NCI-H2196 (cell line): ENCODE measurements at regions not wholly inside any gene's neighbourhood (a gene's known extent, or its start where the extent isn't known, plus 50 kb on each side); places are given as distances from the start of the nearest gene placed in this dataset.
"Not testable (repeated sequence)": the region's sequence is repeated elsewhere in the genome, so short reads cannot be mapped to it uniquely, and the experiment has no call there.

Experiments used
- DNase-seq: peaks from one replicate; lab custom pipeline; 2025; ENCODE audit not compliant: unreplicated experiment; lab: John Stamatoyannopoulos, UW

DNA sequence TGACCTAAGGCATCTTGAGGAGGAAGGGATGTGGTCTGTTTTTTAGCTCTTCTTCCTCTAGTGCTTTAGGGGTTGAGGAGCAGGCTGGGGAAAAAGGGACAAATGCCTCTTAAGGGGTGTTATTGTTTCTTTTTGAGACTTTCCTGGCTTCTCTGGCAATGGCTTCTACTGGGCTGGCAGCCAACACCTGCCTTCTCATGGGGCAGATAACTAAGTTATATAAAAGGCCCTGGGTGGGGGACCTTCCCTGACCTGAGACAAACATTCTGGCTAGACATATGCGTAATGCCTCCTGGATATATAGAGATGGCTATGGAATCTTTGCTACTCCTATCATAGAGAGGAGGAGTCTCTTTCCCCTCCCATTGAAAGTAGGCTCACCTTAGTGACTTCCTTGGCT lies 179.2 kb upstream of the PROK2 start:
- DNase-seq, result no peak

DNA sequence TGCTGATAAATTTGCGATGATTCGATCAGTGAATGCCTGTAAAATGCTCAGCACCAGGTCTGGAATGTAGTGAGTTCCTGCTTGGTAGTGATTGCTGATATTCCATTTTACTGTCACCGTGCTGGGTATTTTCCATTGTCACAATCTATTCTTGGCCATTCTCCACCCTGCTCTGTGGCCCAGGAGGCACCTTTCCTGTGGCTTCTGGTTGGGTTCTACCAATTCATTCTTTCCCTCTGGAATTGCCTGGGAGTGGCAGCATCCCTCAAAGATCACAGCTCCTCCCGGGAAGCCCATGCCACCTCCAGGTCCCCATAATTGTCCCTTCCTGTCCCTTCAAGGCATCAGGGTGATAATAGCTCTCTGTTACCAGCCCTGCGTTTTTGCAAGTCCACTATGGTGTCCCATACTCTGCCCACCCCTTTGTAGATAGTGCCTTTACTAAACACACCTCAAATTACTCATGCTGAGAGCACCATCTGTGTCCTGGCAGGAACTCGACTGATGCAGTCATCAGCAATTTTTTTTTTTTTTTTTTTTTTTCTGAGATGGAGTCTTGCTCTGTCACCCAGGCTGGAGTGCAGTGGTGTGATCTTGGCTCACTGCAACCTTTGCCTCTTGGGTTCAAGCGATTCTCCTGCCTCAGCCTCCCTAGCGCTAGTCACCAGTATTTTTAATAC lies 177.8 kb upstream of the PROK2 start:
- DNase-seq, result no peak

DNA sequence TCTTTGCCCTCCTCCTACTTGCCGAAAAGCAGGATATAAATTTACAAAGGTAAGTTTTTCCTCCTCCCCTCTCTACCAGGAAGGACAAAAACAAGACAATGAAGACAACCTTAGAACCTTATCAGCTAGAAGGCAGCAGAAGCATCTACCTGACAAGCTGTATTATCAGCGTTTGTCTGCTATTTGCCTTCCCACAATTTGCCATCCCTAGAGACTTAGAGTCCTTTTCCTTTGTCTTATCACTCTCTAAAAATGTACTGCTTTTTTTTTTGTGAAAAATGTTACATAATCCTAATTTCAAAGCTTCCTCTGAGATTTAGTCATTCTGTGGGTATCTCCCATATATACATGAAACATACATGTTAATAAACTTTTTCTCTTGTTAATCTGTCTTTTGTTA lies 176.9 kb upstream of the PROK2 start:
- no peak for DNase-seq

DNA sequence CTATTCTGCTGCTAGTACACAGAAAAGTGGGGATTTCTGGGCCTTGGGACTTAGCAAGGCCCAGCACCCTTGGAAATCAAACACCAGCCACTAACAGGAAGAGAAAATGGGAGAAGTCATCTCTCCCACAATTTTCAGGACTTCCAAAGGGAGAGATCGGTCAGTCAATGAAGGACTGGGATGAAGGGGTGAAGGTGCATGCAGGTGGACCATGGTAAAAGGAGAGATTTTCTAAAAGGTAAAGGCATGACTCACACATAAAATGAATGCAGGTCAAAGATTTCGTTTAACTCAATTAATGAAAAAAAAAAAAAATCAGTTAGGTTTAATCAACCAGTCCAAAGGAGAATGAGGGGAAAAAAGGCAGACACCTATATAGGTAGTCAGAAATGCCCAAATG lies 176.4 kb upstream of the PROK2 start:
- DNase-seq, result no peak

DNA sequence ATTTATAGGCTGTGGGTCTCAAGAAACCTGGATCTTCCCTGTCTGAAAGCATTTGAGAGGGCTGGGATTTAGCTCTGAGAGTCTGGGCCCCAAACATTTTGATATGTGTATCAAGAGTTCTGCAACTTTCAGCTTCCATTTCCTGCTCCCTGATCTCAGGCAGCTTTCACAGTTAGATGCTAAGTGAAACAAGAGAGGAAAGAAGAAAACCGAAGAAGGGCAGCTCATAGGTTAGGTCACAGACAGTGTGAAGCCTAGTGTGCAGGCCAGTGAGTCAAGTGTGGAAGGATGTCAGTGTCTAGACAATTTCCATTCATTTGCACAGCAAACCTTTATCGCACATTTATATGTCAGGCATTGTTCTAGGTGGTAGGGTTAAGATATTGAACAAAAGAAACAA lies 173.6 kb upstream of the PROK2 start:
- DNase-seq, result no peak

DNA sequence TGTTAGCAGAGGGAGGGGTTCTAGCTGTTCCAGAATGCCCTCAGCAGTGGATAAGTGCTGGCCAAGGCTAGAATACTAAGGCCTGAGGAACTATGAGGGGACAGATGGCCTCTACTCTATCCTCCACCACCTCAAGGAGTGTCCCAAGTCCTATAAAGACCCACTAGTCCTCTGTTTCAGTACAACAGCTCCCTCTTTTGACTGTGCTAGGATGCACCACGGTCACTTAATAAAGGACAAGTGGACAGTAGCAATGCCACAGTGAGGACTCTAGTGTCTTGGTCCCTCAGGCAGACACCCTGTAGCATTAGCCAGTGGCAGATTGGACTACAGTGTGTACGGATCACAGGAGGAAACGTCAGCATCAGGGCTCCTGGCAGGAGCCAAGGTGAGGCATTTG lies 171.8 kb upstream of the PROK2 start:
- no peak for DNase-seq

DNA sequence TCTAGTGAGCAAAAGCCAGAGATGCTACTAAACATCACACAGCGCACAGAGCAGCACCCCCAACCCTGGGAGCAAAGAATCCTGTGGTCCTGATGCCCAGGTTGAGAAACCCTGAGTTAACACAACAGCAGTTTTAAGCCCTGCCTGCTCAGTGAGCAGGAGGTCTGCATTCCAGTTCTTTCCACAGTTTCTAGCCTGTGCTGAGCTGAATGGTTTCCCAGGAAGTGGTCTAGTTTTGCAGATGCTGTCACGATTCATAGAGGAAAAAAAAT lies 171.1 kb upstream of the PROK2 start:
- no peak for DNase-seq

DNA sequence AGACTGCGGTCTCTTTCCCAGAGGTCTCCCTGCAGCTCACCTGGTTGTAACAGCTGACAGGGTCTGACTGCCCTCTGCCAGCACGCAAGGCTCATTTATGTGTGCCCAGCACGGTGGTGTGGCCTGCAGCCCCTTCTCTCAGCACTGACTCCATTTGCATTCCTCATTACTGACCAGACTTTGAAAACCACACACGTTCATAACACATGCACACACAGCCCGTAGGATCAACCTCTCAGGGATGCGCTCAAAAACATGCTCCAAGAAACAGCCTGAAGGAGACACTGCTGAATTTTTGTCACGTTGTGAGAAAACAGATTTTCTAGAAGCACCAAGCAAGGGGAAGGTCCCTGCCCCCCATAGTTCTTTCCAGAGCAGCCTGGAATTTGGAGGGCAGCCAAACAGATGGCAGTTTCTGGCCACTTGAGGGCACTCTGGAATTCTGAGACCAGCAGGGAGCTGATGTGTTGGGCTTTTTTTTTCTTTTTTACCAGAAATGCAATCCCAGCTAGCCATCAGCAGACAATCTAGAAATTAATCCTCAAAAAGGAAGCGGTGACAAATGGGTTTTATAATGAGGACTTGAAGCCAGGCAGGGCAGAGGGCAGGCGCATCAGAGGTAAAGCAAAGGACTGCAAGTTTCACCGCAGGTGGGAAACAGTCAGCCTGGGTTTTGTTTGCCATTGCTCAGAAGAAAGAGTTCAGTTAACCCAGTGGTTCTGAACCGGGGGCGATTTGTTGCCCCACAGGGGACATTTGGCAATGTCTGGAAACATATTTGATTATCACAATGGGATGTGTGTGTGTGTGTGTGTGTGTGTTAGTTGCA lies 170.5 kb upstream of the PROK2 start:
- no peak for DNase-seq

DNA sequence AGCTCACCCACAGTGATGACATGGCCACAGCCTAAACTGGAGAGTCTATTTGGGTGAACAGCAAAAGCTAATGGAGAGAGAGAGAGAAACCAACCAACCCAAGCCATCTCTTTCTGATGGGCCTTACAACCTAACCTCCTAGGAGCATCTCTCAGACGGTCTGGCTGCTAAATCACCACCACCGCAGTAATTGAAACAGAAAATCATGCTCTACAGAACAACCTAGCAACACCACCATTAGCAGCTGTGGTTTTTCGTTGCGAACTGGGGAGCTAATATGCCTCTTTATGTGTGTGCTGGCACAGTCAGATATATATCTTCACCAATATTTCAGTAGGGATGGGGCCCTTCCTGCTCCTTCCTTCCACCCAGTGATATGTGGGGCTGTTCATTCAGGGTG lies 166.9 kb upstream of the PROK2 start:
- no peak for DNase-seq

DNA sequence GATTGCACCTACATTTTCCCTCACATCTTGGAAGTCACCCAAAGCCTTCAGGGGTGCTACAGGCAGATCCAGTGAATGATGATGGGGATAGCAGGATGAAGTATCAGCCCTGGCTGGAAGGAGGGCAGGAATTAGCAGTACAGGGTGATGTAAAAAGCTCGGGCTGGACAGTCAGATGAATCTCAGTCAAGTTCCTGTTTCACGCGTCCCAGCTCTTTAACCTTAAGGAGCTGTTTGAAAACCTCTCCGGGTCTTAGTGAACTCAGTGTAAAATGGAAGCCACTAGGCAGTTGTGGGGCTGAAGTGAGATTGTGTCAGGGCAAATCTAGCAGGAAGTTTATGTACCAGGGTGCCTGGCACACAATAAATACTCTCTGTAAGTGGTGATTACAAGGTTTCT lies 166.4 kb upstream of the PROK2 start:
- DNase-seq, result no peak

DNA sequence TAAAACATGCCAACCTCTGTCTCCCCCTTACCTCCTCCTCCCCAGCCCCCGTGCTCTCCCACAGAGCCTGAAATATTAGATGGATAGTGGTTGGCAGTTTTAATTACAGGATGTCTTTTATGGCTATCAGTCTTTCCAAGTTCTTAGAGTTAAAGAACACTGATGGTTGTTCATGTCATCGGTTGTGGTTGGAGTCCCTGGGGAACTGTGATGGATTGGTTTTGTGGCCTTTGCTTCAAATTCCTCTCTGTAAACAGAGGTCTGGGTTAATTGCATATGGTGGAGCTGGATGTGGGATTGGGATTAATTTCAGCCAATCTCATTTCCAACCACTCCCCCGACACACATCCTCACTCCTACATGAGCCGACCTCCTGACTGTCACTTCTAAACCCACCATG lies 164.5 kb upstream of the PROK2 start:
- DNase-seq, result no peak

DNA sequence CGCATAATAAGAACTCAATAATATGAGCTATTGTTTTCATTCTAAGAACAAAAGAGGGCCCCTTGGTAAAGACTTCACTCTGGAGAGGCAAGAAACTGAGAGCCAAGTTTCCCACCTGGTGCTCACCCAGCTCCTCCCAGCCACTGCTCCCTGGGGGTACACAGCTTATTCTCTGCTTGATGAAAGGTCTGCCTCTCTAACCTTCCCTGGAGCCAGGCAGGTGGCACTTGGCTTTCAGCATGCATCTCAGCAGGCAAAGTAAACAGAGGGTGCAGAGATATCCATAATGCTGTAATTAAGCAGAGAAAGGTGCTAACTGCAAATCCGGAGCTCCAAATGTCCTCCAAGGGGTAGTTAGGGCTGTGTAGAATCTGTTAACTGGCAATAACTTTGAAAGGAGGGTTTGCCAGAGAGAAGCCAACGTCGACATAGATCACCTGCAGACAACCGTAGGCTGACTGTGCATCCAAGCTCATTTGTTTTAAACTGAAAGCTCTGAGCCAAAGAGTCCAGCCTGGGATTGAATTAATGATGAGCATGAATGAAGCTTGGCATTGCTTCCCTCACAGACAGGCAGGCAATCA lies 159.6 kb upstream of the PROK2 start:
- no peak for DNase-seq

DNA sequence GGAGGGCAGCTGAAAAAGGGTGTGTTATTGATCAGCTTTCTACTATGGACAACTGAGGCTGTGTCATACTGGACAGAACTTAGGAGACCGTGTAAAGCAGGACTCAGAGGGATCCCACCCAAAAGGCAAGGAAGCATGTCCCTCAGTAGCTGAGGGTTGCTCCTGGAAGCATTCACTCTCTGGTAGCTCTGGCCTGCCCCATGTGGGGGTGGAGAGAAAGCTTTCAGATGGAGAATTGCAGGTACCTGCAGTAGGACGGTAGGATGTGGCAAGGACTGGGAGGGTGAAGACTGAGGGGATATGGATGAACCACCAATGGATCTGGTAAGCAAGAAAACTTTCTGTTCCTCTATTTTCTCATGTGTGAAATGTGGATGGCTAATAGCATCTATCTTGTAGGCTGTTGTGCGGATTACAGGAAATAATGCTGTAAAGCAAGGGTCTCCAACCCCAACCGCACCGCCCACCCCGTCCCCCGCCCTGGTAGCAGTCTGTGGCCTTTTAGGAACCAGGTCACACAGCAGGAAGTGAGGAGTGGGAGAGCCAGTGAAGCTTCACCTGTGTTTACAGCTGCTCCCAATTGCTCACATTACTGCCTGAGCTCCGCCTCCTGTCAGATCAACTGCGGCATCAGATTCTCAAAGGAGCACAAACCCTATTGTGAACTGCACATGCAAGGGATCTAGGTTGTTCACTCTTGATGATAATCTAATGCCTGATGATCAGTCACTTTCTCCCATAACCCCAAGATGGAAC lies 157.7 kb upstream of the PROK2 start:
- no peak for DNase-seq

DNA sequence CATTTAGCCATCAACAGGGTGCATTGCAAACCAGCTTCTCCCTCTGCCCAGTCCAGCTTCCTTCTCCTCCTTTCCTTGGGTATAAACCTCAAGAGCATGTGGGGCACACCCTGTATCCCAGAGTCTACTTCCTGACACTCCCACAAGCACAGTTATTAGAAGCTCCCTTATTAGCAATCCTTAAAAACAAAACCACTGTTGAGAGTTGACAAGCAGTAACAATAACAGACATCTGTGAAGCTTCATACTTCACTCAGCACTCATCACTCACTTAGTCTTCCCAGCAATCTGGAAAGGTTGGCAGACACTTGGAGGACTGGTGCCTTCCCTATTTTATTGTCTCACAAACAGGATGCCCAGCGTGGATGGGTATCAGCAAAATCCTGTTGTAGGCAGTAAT lies 155.5 kb upstream of the PROK2 start:
- DNase-seq, result no peak

DNA sequence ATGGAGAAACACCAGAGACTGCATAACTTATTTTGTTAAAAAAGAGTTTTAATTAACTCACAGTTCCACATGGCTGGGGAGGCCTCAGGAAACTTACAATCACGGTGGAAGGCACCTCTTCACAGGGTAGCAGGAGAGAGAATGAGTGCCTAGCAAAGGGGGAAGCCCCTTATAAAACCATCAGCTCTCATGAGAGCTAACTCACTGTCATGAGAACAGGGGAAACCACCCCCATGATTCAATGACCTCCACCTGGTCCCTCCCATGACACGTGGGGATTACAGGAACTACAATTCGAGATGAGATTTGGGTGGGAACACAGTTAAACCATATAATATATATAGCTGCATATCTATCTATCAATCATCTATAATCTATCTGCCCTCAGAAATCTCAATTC lies 153.1 kb upstream of the PROK2 start:
- DNase-seq, result not testable (repeated sequence)

DNA sequence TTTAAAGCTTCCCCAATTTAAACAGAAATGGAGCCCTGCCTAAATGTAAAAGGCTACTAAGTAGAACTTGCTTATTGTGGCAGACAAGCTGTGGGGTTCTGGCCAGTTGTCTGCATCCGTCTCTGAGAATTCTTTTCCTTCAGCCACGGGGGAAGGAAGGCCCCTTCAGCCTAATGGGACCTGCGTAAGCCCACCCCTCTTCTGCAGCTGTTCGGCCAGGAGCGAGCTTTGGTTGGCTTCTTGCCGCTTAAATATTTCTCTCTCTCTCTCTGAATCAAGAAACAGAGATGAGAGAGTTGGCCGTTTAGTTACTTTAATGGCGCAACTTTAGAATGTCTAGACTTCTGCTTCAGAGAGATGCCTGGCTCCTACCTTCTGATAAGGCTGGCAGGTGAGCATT lies 151.7 kb upstream of the PROK2 start:
- no peak for DNase-seq

DNA sequence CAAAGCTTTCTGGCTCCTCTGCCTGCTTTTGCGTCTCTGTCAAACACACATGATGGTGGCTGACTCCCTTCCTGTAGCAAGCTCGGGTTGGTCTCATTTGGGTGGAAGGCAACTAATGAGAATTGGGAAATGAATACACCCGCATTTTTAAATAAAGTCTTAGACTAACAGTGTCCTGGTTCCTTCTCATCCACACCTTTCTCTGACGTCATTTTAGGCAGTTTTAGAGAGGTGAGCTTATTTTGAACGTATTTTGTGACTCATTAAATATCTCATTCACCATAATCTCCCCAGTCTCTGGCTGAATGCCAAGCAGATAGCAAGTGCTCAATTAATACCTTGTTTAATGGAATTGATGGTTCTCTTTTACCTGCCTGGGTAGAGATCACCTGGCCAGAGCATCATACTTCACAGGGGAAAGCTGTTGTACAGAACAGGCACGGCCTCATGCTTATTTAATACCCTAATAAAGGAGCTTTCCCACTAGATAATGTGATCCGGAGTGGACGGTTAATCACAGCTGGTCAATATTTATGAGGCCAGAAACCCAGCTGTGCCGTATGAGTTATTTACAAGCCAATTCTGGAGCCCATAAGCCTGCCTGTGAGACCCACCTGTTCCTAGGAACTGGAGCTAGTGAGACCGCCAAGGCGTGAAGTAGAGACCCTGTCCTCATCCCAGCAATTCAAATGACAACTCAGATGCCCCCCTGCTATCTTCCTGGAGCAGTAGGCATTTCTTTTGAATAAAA lies 149.7 kb upstream of the PROK2 start:
- no peak for DNase-seq

DNA sequence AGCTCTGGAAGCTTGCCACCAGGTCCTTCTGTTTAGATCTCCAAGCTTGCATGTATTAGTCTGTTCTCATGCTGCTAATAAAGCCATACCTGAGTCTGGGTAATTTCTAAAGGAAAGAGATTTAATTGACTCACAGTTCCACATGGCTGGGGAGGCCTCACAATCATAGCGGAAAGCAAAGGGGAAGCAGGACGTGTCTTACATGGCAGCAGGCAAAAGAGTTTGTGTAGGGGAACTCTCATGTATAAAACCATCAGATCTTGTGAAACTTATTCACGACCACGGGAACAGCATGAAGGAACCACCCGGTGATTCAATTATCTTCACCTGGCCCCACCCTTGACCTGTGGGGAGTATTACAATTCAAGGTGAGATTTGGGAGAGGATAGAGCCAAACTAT lies 147.0 kb upstream of the PROK2 start:
- DNase-seq, result no peak

DNA sequence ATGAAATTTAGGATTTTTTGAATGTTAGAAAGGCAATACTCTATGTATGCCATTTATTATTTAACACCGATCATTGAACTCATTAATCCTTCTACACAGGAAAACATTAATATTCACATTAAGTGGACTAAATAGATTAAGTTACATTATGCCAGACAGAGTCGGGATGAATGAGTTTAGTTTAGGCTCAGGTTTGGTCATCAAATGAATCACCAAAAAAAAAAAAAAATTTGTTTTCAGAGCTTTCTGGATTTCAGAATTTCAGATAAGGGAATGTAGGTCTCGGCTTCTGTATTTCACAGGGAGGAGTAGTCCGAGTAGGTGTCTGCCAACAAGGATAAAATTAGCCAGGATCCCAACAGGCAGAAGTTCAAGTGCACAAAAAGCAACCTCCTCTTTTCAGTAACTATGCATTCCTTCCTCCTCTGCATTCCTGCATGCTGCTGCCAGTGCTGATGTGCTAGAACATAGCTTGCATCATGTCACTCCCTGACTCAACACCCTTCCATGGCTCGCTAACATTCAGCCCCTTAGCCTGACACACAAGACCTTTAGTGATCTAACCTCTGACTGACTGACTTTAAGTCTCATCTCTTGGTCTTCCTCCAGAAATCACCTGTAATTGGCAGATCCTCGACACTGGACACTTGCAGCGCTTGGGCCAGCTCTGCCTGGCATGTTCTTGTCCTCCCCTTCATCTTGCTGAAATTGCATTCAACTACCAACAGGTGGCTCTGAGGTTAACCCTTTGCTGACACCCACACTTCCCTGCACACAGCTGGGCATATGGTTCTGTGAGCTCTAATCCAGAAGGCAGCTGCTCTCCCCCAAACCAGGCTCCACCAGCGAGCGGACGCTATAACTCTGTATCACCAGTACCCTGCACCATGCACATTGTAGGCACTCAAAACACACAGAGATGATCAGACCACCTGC lies 145.4 kb upstream of the PROK2 start:
- no peak for DNase-seq

DNA sequence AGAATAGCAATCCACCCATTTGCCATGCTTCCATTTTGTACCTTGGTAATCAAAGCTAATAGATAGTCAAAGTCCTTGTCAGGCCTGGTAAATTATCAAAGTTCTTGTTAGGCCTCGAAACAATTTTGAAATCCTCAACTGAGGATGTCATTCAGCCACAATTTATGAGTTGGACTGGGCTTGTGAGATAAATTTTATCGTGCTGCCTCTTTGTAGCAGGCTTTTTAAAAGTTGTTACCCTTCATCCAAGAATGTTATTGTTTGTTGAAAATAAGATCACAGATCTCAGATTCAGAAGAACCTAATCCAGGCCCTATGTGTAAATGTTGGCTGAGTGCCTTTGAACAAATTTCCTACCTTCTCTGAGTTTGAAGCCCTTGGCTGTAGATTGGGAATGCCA lies 143.3 kb upstream of the PROK2 start:
- no peak for DNase-seq
